PC-3 (cell line): ENCODE measurements at regions not wholly inside any gene's neighbourhood (a gene's known extent, or its start where the extent isn't known, plus 50 kb on each side); places are given as distances from the start of the nearest gene placed in this dataset.

Experiments used
- CTCF ChIP-seq: fragments of 300-600 bp; sonication (generic); conservative IDR thresholded peaks from 2 replicates; pipeline ENCODE4 v1.5.1; 2017; ENCODE audit warnings: antibody characterized with exemption, low read depth, mild to moderate bottlenecking, low read length
- EZH2 ChIP-seq: fragments of 300-600 bp; sonication (generic); IDR thresholded peaks from one replicate; pipeline ENCODE4 v1.6.1; 2017; ENCODE audit warnings: antibody characterized with exemption, mild to moderate bottlenecking, low read length; ENCODE audit not compliant: unreplicated experiment
- EZH2phosphoT487 ChIP-seq: fragments of 300-600 bp; sonication (generic); IDR thresholded peaks from 2 replicates; pipeline ENCODE4 v1.6.1; 2018; ENCODE audit warnings: mild to moderate bottlenecking, antibody characterized with exemption, low read length, borderline replicate concordance

GRCh38 chr2:239884875-239885274 lies 140.3 kb downstream of the NDUFA10 start:
- TF ChIP-seq CTCF (no peak), EZH2 (no peak), EZH2phosphoT487 (no peak)
